Fibroblast of pulmonary artery (primary cell): ENCODE measurements at regions not wholly inside any gene's neighbourhood (a gene's known extent, or its start where the extent isn't known, plus 50 kb on each side); places are given as distances from the start of the nearest gene placed in this dataset.

Source experiments
- DNase-seq: peaks from one replicate; pipeline ENCODE4 v3.0.0-alpha.2; 2010; ENCODE audit warnings: low read depth
- H3K4me3 ChIP-seq: replicated peaks from 2 replicates; pipeline ENCODE4 v1.5.1; 2011; ENCODE audit warnings: low read depth, mild to moderate bottlenecking, control low read depth, low read length, moderate library complexity
- TF ChIP-seq, protein P1 (sequence below): IDR thresholded peaks from 2 replicates; pipeline ENCODE4 v1.5.1; 2011; ENCODE audit warnings: mild to moderate bottlenecking, control low read depth, low read length, inconsistent platforms; ENCODE audit errors: missing control alignments

DNA sequence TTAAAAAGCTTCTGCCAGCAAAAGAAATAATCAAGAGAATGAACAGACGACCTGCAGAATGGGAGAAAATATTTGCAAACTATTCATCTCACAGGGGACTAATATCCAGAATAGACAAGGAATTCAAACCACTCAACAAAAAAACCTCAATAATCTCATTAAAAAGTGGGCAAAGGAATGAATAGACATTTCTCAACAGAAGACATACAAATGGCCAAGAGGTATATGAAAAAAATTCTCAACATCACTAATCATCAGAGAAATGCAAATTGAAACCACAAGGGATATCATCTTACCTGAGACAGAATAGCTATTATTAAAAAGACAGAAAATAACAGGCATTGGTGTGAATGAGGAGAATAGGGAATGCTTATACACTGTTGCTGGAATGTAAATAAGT lies 270.0 kb downstream of the DACT1 start:
- no peak for DNase-seq

DNA sequence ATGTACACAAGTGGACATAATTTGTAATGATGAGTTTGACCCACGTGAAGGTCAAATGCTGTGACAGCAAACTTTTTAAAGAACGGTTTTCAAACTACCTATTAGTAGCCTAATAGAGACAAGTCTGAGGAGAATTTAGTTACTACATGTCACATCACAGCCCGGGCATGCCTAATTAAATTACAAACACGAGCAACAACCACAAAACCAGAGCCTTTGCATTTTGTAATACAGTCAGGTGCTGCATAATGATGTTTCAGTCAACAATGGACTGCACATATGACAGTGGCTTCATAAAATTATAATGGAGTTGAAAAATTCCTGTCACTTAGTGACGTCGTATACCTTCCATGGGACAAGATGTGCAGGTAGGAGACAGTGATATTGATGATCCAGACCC lies 274.5 kb downstream of the DACT1 start:
- TF ChIP-seq, protein P1, sequence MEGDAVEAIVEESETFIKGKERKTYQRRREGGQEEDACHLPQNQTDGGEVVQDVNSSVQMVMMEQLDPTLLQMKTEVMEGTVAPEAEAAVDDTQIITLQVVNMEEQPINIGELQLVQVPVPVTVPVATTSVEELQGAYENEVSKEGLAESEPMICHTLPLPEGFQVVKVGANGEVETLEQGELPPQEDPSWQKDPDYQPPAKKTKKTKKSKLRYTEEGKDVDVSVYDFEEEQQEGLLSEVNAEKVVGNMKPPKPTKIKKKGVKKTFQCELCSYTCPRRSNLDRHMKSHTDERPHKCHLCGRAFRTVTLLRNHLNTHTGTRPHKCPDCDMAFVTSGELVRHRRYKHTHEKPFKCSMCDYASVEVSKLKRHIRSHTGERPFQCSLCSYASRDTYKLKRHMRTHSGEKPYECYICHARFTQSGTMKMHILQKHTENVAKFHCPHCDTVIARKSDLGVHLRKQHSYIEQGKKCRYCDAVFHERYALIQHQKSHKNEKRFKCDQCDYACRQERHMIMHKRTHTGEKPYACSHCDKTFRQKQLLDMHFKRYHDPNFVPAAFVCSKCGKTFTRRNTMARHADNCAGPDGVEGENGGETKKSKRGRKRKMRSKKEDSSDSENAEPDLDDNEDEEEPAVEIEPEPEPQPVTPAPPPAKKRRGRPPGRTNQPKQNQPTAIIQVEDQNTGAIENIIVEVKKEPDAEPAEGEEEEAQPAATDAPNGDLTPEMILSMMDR, result no peak
- no peak overlapping the region for H3K4me3 ChIP-seq
- DNase-seq, result no peak

More for the DNA sequence above, 270.0 kb downstream of the DACT1 start:
- TF ChIP-seq, protein P1, result no peak
- no peak overlapping the region for H3K4me3 ChIP-seq

DNA sequence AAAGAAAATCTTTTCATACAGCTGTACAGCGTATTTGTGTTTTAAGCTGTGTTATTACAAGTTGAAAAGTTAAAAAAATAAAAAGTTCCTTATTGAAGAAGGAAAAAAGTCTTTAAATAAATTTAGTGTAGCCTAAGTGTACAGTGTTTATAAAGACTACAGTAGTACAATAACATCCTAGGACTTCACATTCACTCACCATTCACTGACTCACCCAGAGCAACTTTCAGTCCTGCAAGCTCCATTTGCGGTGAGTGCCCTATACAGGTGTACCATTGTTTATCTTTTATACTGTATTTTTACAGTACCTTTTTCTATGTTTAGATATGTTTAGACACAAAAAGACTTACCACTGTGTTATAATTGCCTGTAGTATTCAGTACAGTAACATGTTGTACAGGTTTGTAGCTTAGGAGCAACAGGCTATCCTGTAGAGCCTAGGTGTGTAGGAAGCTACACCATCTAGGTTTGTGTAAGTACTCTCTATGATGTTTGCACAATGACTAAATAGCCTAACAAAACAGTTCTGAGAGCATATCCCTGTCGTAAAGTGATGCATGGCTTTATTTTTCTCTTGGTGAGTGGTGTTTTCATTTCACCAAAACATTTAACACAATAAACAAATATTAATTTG lies 275.2 kb downstream of the DACT1 start:
- TF ChIP-seq, protein P1, result no peak
- DNase-seq, result no peak

DNA sequence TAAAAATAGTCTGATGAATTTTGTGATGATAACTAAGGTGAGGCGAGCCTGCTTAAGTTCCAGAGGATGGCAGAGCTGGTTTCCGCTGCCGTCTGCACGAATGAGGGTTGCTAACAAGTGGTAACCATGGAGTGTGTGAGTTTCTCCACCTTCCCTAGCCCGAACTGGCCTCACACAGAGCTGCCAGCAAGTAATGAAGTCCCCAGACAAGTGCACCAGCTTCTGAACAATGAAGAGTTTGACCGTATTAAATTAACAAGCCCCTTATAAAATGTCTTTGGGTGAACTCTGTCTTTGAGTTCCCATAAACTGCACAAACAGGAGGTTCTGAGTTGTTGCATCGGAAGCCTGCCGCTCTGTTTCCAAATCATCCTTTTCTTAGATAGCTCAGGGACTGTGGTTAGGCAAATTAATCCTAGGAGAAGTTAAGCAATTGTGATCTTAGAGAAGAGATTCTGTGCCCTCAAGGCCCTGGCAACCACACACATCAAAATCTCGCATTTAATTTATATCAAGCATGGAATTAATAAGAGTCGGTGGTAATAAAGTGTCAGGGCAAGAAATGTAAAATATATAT lies 274.1 kb upstream of the DAAM1 start:
- DNase-seq, result no peak
- H3K4me3 ChIP-seq, result no peak overlapping the region
- TF ChIP-seq, protein P1, result no peak

More for the DNA sequence above, 275.2 kb downstream of the DACT1 start:
- no peak overlapping the region for H3K4me3 ChIP-seq

DNA sequence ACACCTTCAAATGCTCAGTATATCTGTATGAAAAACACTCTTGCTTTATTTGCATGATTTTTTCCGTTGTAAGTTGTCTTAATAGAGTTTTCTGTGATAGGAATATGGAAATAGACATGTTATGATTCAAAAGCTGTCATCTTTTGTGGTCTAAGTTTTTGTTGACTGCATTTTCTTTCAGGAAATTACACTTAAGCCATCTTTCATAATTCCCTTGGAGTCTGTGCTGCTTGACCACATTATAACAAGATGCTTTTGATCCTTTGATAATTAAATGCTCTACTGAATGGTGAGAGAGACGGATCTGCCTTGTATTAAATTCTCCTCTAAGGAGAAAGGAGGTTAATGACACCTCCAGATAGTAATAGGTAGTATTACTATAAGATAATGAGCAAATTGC lies 272.8 kb upstream of the DAAM1 start:
- TF ChIP-seq, protein P1, result no peak
- no peak for DNase-seq
- H3K4me3 ChIP-seq, result no peak overlapping the region

DNA sequence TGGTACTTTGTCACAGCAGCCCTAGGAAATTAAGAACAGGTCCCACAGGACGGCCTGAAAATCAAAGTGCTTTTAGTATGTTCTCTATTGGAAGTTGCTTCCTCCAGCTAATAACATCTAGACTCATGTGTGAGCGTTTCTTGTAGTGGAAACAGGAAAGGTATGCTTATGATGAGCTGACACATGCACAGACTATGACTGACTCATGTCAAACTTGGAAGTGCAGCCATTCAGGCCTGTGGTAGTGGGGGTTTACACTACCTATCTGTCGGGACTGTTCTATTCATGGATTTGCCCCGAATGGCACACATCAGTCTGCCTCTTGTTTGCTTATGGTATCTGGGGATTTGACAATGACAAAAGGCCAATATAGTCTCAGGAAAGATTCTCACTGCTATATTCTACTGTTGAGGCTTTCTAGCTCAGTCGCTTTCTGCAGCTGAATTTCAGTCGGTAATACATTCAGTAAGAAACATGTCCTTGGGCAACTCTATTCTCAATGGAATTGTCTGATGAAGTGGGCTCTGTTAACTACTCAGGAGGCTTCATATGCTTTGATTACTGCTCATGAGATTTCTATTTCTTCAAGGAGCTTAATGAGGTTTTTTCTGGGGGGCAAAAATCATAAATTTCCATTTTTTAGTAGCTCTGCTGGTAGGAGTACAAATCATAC lies 270.3 kb upstream of the DAAM1 start:
- no peak overlapping the region for H3K4me3 ChIP-seq
- no peak for DNase-seq
- TF ChIP-seq, protein P1, result no peak
